ENCODE measurements at regions not wholly inside any gene's neighbourhood (a gene's known extent, or its start where the extent isn't known, plus 50 kb on each side); places are given as distances from the start of the nearest gene placed in this dataset.

DNA sequence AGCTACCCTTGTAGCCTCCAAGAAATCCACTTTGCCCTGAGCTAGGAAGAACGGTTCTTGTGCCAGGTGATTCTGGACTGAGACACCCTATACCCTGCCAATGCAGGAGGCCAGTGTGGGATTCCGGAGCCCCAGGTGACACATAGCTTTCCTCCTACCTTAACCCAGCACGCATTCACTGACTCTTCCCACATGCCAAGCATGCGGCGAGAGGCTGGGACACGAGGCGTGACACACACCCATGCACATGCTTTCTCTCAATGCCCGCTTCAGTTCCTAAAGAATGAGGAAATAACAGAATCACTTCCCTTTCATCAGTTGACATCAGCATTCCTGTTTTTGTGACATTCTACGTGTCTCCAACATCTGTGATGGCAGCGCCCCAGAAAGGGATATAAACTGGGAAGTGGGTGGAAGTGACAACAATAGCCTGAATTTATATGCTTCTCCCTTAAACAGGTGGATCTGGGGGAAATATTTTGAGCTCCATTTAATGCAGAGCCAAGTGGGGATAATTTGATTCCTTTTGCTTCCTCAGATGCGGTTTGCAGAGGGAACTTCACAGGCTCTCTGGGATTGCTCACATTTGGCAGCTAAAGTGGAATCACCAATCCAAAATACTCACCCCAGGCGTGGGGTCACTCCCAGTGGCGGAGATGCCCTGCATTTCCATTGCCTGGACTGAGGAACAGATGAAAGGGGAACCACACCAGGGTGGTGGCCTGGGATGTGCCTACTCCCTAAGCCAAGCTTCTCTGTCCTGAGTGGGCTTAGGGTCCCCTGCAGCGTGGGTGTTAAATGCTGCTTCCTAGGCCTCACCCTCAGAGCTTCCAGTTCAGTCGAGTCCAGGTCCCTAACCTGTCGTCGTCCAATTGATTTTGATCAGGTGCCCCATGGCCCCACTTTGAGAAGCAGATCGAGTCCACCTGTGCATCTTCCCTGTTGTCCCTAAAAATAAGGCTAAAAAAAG, 445.1 kb downstream of the SIPA1L2 start:
- TF ChIP-seq, protein P1, sequence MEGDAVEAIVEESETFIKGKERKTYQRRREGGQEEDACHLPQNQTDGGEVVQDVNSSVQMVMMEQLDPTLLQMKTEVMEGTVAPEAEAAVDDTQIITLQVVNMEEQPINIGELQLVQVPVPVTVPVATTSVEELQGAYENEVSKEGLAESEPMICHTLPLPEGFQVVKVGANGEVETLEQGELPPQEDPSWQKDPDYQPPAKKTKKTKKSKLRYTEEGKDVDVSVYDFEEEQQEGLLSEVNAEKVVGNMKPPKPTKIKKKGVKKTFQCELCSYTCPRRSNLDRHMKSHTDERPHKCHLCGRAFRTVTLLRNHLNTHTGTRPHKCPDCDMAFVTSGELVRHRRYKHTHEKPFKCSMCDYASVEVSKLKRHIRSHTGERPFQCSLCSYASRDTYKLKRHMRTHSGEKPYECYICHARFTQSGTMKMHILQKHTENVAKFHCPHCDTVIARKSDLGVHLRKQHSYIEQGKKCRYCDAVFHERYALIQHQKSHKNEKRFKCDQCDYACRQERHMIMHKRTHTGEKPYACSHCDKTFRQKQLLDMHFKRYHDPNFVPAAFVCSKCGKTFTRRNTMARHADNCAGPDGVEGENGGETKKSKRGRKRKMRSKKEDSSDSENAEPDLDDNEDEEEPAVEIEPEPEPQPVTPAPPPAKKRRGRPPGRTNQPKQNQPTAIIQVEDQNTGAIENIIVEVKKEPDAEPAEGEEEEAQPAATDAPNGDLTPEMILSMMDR (conservative IDR thresholded peaks at IDR 0.05), result no peak
- TF ChIP-seq ZFX (IDR thresholded peaks at IDR 0.05), result no peak
- H3K27ac ChIP-seq, result no peak overlapping the region

DNA sequence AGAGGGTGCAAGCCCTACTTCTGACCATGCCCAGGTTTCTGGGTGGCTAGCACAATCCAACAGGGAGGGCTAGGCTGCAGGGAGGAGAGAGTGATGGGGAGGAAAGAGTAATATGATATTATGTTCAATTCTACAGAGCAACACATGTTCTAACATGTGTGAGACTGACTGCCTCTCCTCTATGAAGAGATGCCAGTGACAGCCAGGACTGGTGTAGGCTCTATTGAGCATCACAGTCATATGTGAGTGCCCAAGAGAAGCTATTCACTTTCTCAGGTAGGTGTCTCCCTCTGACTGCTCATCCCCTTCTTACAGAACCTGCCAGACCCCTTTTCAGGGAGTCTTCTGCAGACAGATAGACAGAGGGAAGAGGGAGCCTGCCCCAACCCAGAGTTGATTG, 446.1 kb downstream of the SIPA1L2 start:
- no peak overlapping the region for H3K27ac ChIP-seq
- no peak for TF ChIP-seq ZFX (IDR thresholded peaks at IDR 0.05)
- TF ChIP-seq, protein P1 (conservative IDR thresholded peaks at IDR 0.05), result no peak

DNA sequence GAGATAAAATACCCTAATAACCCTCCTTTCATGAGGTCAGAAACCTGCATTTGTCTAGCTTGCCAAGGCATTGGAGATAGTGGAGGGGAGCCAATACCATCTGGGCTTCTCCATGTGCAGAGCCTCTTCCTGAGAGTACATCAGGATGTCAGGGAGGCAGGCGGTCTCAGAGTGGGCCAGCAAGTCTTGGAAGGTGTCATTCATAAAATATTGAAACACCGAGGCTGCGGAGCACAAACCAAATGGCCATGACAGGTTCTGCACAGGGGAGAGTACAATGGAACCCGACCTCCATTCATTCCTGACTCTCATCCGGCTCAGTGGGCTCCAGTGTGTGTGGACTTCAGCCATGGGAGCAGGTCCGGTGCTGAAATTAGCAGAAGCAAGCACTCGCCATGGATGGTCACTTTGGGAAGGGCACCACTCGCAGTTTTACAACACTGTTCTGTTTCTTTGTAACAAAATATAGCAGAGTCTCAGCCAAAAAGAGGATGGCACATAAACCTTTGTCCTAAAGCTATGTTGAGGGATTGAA, 446.6 kb downstream of the SIPA1L2 start:
- no peak for TF ChIP-seq ZFX (IDR thresholded peaks at IDR 0.05)
- TF ChIP-seq, protein P1 (conservative IDR thresholded peaks at IDR 0.05), result no peak
- H3K27ac ChIP-seq, result no peak overlapping the region

DNA sequence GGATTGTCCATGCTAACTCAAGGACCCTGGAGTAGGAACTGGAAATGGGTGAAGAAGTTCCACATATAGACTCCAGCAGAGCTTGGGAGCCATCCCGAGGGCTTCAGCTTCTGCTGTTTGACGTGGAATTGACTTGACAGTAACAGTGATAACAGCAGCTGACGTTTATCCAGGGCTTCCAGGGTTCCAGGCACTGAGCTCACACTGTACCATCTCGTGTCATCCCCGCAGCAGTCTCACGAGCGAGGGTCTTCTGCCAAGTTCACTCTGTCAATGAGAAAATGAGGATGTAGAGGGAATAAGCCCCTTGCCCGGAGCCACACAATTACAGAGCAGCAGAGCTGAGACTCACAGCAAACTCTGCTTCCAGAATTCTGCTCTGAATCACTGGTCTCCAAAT, 447.7 kb downstream of the SIPA1L2 start:
- TF ChIP-seq, protein P1 (conservative IDR thresholded peaks at IDR 0.05), result no peak
- TF ChIP-seq ZFX (IDR thresholded peaks at IDR 0.05), result no peak
- no peak overlapping the region for H3K27ac ChIP-seq

DNA sequence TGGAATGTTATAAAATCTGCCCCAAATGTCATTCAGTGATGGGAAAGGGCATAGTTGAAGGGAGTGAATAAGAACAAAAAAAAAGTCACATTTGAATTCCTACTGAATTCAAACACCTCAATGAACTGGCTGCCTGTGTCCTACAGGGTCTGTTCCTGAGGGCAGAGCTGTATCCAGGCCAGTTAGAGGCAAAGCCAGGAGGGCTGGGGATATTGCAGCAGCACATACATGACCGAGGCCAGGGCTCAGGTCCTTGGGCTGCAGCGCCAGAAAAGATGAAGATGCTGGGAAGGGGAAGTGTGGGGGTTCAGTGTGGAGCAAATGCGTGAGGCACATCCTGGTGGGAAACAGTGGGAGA, 449.2 kb downstream of the SIPA1L2 start:
- TF ChIP-seq ZFX (IDR thresholded peaks at IDR 0.05), result no peak
- TF ChIP-seq, protein P1 (conservative IDR thresholded peaks at IDR 0.05), result no peak
- H3K27ac ChIP-seq, result no peak overlapping the region

DNA sequence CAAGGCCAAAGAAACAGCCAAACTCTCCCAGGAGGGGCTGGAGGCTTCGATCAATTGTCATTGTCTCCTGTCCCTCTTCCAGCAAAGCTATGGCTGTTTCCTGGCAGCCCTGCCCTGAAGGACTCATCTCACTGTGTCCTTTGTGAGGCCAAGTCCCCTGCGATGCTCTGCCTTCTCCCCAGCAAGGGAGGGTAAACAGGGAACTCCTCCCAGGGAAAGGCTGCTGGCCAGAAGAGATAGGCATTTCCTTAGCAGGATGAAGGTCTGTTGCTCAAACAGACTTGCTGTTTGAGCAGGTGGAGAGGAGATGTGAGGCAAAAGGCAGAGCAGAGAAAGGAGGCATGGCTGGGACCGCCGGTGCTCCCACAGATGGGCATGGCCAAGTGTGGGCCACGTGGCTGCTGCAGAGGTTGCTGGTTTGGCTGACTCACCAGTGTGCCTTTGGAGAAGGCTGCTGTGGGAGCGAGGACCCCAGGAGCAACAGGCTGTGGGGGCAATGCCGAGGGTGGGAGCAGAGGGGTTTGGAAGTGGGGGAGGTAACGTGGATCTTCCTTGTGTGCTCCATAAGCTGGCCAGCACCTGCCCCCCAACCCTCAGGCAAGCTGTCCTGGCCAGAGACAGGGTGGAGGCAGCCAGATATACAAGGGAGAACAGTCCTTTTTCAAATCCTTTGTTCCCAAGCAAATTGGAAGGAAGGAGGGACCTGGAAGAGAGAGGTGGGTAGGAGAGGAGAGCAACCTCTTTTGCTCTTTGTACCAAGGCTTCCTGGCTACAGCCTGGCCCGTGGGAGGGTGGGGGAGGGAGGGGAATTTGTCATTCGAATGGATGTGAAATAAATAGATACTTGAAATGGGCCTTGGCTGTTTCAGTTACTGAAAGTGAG, 449.8 kb downstream of the SIPA1L2 start:
- H3K27ac ChIP-seq, result no peak overlapping the region

More for the DNA sequence above, 449.8 kb downstream of the SIPA1L2 start:
- no peak for TF ChIP-seq ZFX (IDR thresholded peaks at IDR 0.05)
- TF ChIP-seq, protein P1 (conservative IDR thresholded peaks at IDR 0.05), result no peak

Measured in C4-2B (cell line).